NCI-H69 (cell line): ENCODE measurements at regions not wholly inside any gene's neighbourhood (a gene's known extent, or its start where the extent isn't known, plus 50 kb on each side); places are given as distances from the start of the nearest gene placed in this dataset.
A peak's percentile ranks its signal among the peaks of the same experiment; 100 is the strongest.

Experiments used
- DNase-seq: peaks from one replicate; lab custom pipeline; 2025; lab: John Stamatoyannopoulos, UW

- no peak for DNase-seq
Measured at GRCh38 chr21:43364261-43364510, 62.7 kb downstream of the SIK1 start.

GRCh38 chr21:43363506-43364260 is 63.2 kb downstream of the SIK1 start:
- DNase-seq: no peak

- DNase-seq: no peak
Measured at GRCh38 chr21:43362915-43363314, 64.0 kb downstream of the SIK1 start.

GRCh38 chr21:43362321-43362791 is 64.6 kb downstream of the SIK1 start:
- DNase-seq: peak; percentile 95

- DNase-seq: peak; percentile 66
Measured at GRCh38 chr21:43361493-43362296, 65.2 kb downstream of the SIK1 start.

GRCh38 chr21:43361127-43361492 is 65.8 kb downstream of the SIK1 start:
- DNase-seq: peak; percentile 88

GRCh38 chr21:43360441-43361126 is 66.3 kb downstream of the SIK1 start:
- no peak for DNase-seq

- DNase-seq: peak; percentile 67
Measured at GRCh38 chr21:43358940-43359822, 67.8 kb downstream of the SIK1 start.

- DNase-seq: no peak
Measured at GRCh38 chr21:43357715-43358430, 69.1 kb downstream of the SIK1 start.

- no peak for DNase-seq
Measured at GRCh38 chr21:43355925-43356289, 71.0 kb downstream of the SIK1 start.

- peak; percentile 96 for DNase-seq
Measured at GRCh38 chr21:43355266-43355924, 71.5 kb downstream of the SIK1 start.

- no peak for DNase-seq
Measured at GRCh38 chr21:43354666-43355065, 72.3 kb downstream of the SIK1 start.

- no peak for DNase-seq
Measured at GRCh38 chr21:43354026-43354420, 72.9 kb downstream of the SIK1 start.

- no peak for DNase-seq
Measured at GRCh38 chr21:43353282-43354025, 73.5 kb downstream of the SIK1 start.

GRCh38 chr21:43352568-43353281 is 74.2 kb downstream of the SIK1 start:
- DNase-seq: no peak

- no peak for DNase-seq
Measured at GRCh38 chr21:43352154-43352537, 74.8 kb downstream of the SIK1 start.

GRCh38 chr21:43351501-43352153 is 75.3 kb downstream of the SIK1 start:
- no peak for DNase-seq

GRCh38 chr21:43349644-43350043 is 77.3 kb downstream of the SIK1 start:
- no peak for DNase-seq

GRCh38 chr21:43348801-43349261 is 78.1 kb downstream of the SIK1 start:
- no peak for DNase-seq
